Common myeloid progenitor, CD34-positive (primary cell): ENCODE measurements at regions not wholly inside any gene's neighbourhood (a gene's known extent, or its start where the extent isn't known, plus 50 kb on each side); places are given as distances from the start of the nearest gene placed in this dataset.
A peak's percentile ranks its signal among the peaks of the same experiment; 100 is the strongest.

Experiments used
- CTCF ChIA-PET: fragments of 350-600 bp; sonication (Branson Sonifier 250); formaldehyde crosslinking; loops from one replicate; lab custom pipeline; 2021; ENCODE audit warnings: antibody characterized with exemption; lab: Charles Lee
- POLR2A ChIA-PET: fragments of 350-600 bp; sonication (Branson Sonifier 250); formaldehyde crosslinking; loops from one replicate; lab custom pipeline; 2021; ENCODE audit warnings: antibody characterized with exemption; lab: Charles Lee
- DNase-seq, 3 donors: peaks; one replicate each; pipeline versions ENCODE4 v3.0.0 to v3.0.0-alpha.2; 2013
- H3K27ac ChIP-seq, 2 experiments: 1 replicate in 1 of 2; 2 replicates in 1 of 2; pipeline ENCODE4 v1.7.0; 2013; ENCODE audit warnings: inconsistent platforms in 2 of 2, low read length in 2 of 2, mild to moderate bottlenecking in 2 of 2, low read depth in 1 of 2, moderate library complexity in 1 of 2; ENCODE audit not compliant: severe bottlenecking in 2 of 2, insufficient read depth in 1 of 2, poor library complexity in 1 of 2
- H3K27me3 ChIP-seq, 5 experiments: replicated peaks in 2 of 5; 1 replicate in 3 of 5; 2 replicates in 2 of 5; pipeline versions ENCODE4 v1.6.1 to v1.7.0; 2013; ENCODE audit warnings: low read length in 4 of 5, mild to moderate bottlenecking in 2 of 5, moderate library complexity in 2 of 5, inconsistent platforms in 1 of 5; ENCODE audit not compliant: insufficient read depth in 5 of 5, control insufficient read depth in 4 of 5
- H3K36me3 ChIP-seq, 4 experiments: 1 replicate in 2 of 4; 2 replicates in 2 of 4; pipeline versions ENCODE4 v1.6.1 to v1.7.0; 2013; ENCODE audit warnings: low read length in 3 of 4, control low read depth in 1 of 4, mild to moderate bottlenecking in 1 of 4; ENCODE audit not compliant: control insufficient read depth in 4 of 4, insufficient read depth in 4 of 4
- H3K4me1 ChIP-seq, 4 experiments: 1 replicate in 3 of 4; 2 replicates in 1 of 4; pipeline versions ENCODE4 v1.6.1 to v1.7.1; 2013; ENCODE audit warnings: low read length in 3 of 4, mild to moderate bottlenecking in 3 of 4, control low read depth in 1 of 4, inconsistent platforms in 1 of 4, moderate library complexity in 1 of 4; ENCODE audit not compliant: control insufficient read depth in 4 of 4, insufficient read depth in 4 of 4; ENCODE audit errors: control extremely low read depth in 1 of 4
- H3K4me3 ChIP-seq, 7 experiments: 1 replicate in 4 of 7; 2 replicates in 3 of 7; pipeline versions ENCODE4 v1.5.1 to v1.7.0; 2013; ENCODE audit warnings: mild to moderate bottlenecking in 7 of 7, low read length in 6 of 7, moderate library complexity in 6 of 7, inconsistent platforms in 2 of 7, low read depth in 2 of 7, control low read depth in 1 of 7; ENCODE audit not compliant: insufficient read depth in 4 of 7, control insufficient read depth in 1 of 7; ENCODE audit errors: extremely low read depth in 1 of 7
- H3K9me3 ChIP-seq, 5 experiments: 1 replicate in 4 of 5; 2 replicates in 1 of 5; pipeline versions ENCODE4 v1.6.1 to v1.7.1; 2013; ENCODE audit warnings: low read length in 4 of 5, mild to moderate bottlenecking in 2 of 5, inconsistent platforms in 1 of 5, low read depth in 1 of 5, moderate library complexity in 1 of 5; ENCODE audit not compliant: control insufficient read depth in 4 of 5, insufficient read depth in 2 of 5; ENCODE audit errors: control extremely low read depth in 1 of 5
- WGBS: methylation state at CpG from one replicate; pipeline ENCODE4 v1.1.5; 2013; ENCODE audit not compliant: insufficient coverage; 5-methylcytosine and 5-hydroxymethylcytosine counted together

DNA sequence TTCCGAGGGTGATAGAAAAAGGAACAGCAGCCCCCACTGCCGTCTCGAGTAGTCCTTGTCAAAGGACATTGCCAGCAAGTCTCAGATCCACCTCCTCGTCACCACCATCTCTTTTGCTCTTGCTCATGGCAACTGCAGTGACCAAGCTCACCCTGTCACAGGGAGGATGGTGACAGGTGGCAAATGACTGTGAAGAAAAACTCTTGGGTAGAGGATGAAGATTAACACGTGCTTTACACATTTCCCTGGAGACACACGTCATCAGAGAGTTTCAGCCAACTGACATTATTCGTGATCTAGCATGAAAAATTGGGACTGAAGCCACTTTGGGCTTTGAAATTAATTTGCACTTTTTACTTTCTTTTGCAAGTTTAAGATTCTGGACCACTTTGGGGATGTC, 174.3 kb downstream of the EBLN2 start:
- H3K9me3 ChIP-seq: no peaks in the 10 kb centered on the region
- no peaks in the 10 kb centered on the region for H3K4me1 ChIP-seq
- H3K27me3 ChIP-seq: peaks cover 0 to 2% (median 0%) of the 10 kb centered on the region in 5 experiments
- no peak for DNase-seq
- no peak overlapping the region for H3K27ac ChIP-seq
- 99% methylated on average over 5 of the region's 7 CpGs for WGBS
- no peaks in the 10 kb centered on the region for H3K36me3 ChIP-seq
- no peak overlapping the region for H3K4me3 ChIP-seq
- CTCF ChIA-PET: no interaction called here
- POLR2A ChIA-PET: no interaction called here

DNA sequence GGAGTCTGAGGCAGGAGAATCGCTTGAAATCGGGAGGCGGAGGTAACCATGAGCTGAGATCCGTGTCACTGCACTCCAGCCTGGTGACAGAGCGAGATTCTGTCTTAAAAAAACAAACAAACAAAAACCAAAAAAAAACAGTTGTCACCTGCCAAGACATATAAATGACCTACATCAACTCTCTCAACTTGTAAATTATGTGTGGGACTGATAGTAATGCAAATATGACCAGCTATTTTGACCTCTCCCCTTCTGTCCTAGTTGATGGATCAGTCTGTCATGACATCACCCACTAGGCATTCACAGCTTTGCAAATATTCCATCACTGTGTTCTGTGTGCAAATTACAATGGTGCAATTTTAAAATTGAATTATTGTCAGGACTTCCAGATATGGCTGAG, 175.4 kb downstream of the EBLN2 start:
- Histone ChIP-seq H3K27ac (no peak overlapping the region), H3K4me3 (no peak overlapping the region), H3K4me1 (no peaks in the 10 kb centered on the region), H3K36me3 (no peaks in the 10 kb centered on the region), H3K9me3 (no peaks in the 10 kb centered on the region), H3K27me3 (peaks cover 0 to 2% (median 0%) of the 10 kb centered on the region in 5 experiments)
- ChIA-PET POLR2A (no interaction called here), CTCF (no interaction called here)
- no peak for DNase-seq
- WGBS: 100% methylated on average over 3 of the region's 5 CpGs

DNA sequence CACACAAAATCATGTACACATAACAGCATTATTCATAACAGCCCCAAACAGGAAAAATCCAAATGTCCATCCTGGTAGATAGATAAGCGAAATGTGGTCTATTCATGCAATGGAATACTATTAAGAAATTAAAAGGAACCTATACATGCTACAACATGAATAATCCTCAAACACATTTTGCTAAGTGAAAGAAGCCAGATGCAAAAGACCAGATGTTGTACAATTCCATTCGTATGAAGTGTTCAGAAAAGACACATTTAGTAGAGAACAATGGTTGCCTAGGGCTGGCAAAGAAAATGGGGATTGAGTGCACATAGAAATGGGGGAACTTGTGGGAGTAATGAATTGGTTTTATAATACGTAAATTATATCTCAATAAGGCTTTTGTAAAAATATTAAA, 182.3 kb downstream of the EBLN2 start:
- CTCF ChIA-PET: no interaction called here
- no peaks in the 10 kb centered on the region for H3K36me3 ChIP-seq
- no peak for DNase-seq
- no peaks in the 10 kb centered on the region for H3K27me3 ChIP-seq
- H3K4me3 ChIP-seq: no peak overlapping the region
- peaks cover 0 to 3% (median 0%) of the 10 kb centered on the region in 5 experiments for H3K9me3 ChIP-seq
- H3K4me1 ChIP-seq: no peaks in the 10 kb centered on the region
- 100% methylated on average over 1 of the region's 3 CpGs for WGBS
- no peak overlapping the region for H3K27ac ChIP-seq
- POLR2A ChIA-PET: no interaction called here

DNA sequence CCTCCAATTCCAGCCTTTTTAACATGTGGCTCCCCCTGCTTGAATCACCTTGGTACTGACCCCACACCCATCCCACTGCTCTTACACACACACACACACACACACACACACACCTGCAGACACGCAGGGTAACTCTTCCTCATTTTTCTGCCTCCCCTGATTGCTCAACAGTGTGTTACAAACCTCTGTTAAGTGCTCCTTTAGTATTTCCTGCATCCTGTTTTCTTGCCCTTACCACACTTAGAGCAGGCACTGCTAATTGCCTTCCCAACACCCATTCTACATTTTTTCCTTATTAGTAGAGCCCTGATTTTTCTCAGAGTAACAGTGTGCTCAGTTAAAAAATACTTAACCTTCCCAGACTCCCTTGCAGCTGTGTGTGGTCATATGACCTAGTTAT, 184.0 kb downstream of the EBLN2 start:
- Histone ChIP-seq H3K9me3 (peaks cover 0 to 3% (median 0%) of the 10 kb centered on the region in 5 experiments), H3K4me3 (no peak overlapping the region), H3K27ac (no peak overlapping the region), H3K4me1 (no peaks in the 10 kb centered on the region), H3K27me3 (no peaks in the 10 kb centered on the region), H3K36me3 (no peaks in the 10 kb centered on the region)
- CTCF ChIA-PET: no interaction called here
- DNase-seq: no peak
- WGBS: 33% methylated on average over 1 of the region's 1 CpG
- POLR2A ChIA-PET: no interaction called here

DNA sequence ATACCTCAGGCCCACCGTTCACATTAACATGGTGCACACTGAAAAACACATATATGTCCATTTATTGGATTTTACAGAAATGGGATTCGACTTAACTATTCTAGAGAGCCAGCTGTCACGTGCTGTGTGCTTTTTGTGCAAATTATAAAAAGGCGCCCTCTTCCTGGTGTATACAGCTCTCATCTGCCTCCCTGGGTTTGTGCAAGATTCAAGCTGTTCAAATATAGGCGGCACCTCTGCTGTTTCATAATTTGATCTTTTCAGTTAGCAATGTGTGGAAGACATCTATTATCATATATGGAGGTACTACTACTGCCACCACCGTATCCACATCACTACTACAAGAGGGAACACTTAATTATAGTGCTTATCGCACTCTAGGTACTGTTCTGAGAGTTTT, 187.6 kb downstream of the EBLN2 start:
- 94% methylated on average over 3 of the region's 7 CpGs for WGBS
- Histone ChIP-seq H3K4me3 (no peak overlapping the region), H3K27ac (no peak overlapping the region), H3K27me3 (peaks cover 0 to 8% (median 2%) of the 10 kb centered on the region in 5 experiments), H3K9me3 (peaks cover 0 to 3% (median 0%) of the 10 kb centered on the region in 5 experiments), H3K36me3 (no peaks in the 10 kb centered on the region), H3K4me1 (no peaks in the 10 kb centered on the region)
- DNase-seq: no peak
- ChIA-PET POLR2A (no interaction called here), CTCF (no interaction called here)

DNA sequence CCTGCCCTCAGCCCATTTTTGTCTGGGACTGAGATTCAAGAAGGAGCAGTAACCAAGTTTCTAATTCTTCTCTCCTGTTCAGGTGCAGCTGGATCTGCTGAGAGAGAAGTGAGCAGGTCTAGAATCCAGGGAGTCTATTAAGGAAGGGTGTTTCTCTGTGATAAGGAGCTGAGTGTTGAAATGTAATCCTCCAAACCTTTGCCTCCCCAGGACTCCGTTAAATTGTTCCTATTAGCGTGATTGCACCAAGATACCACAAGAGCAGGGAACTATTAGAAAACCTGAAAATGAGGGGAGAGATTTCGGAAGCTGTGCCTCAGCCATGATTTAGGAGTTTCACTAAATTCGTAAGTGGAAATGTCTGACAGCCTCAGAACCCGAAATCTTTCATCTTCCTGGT, 192.6 kb downstream of the EBLN2 start:
- Histone ChIP-seq H3K27ac (no peak overlapping the region), H3K4me3 (no peak overlapping the region), H3K27me3 (peaks cover 0 to 18% (median 3%) of the 10 kb centered on the region in 5 experiments), H3K36me3 (no peaks in the 10 kb centered on the region), H3K9me3 (no peaks in the 10 kb centered on the region), H3K4me1 (no peaks in the 10 kb centered on the region)
- no peak for DNase-seq
- POLR2A ChIA-PET: no interaction called here
- CTCF ChIA-PET: no interaction called here
- WGBS: 19% methylated on average over 4 of the region's 5 CpGs

DNA sequence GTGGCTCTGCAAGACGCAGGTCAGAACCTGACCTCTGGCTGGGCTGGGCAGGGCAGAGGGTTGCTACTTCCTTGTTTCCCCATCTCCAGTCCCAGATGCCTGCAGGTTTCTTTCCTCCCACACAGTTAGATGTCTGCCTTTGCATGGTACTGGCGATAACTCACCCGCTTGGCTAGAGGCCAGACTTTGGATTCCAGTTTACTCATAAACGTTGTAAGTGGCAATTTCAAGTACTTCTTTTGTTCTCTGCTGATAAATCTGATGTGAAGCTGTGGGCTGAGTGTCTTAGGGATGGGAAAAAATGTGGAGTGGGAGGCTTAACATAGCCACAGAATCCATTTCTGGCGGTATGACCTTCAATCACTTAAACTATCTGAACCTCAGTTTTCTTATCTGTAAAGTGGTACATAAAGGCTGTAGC, 194.2 kb downstream of the EBLN2 start:
- H3K27ac ChIP-seq: no peak overlapping the region
- H3K36me3 ChIP-seq: no peaks in the 10 kb centered on the region
- H3K9me3 ChIP-seq: no peaks in the 10 kb centered on the region
- POLR2A ChIA-PET: interaction anchor here (0.6 kb wide), 1 partner anchor 12 kb away, joined by 3 read pairs; no protein-coding TSS in a partner anchor
- H3K4me3 ChIP-seq: no peak overlapping the region
- DNase-seq: peak in 1 of 3 donors; percentile 1
- H3K27me3 ChIP-seq: peaks cover 0 to 18% (median 3%) of the 10 kb centered on the region in 5 experiments
- no peaks in the 10 kb centered on the region for H3K4me1 ChIP-seq
- CTCF ChIA-PET: no interaction called here
- WGBS: 80% methylated on average over 4 of the region's 5 CpGs
